Glutamatergic neuron (in vitro differentiated cells): ENCODE measurements at regions not wholly inside any gene's neighbourhood (a gene's known extent, or its start where the extent isn't known, plus 50 kb on each side); places are given as distances from the start of the nearest gene placed in this dataset.

Source experiments
- DNase-seq: peaks from one replicate; pipeline ENCODE4 v3.0.0; 2022
- H3K27ac Mint-ChIP-seq: one replicate; pipeline ENCODE4 v1.8.0; 2020; ENCODE audit warnings: mild to moderate bottlenecking, mixed read lengths, inconsistent platforms; ENCODE audit not compliant: unreplicated experiment
- H3K27me3 Mint-ChIP-seq: one replicate; pipeline ENCODE4 v1.8.0; 2020; ENCODE audit warnings: mild to moderate bottlenecking, moderate library complexity, mixed read lengths, inconsistent platforms; ENCODE audit not compliant: unreplicated experiment
- H3K36me3 Mint-ChIP-seq: one replicate; pipeline ENCODE4 v1.8.0; 2020; ENCODE audit warnings: mild to moderate bottlenecking, mixed read lengths, inconsistent platforms; ENCODE audit not compliant: unreplicated experiment
- H3K4me1 Mint-ChIP-seq: one replicate; pipeline ENCODE4 v1.8.0; 2020; ENCODE audit warnings: mild to moderate bottlenecking, low read depth, mixed read lengths, inconsistent platforms; ENCODE audit not compliant: unreplicated experiment
- H3K4me3 Mint-ChIP-seq: one replicate; pipeline ENCODE4 v1.8.0; 2020; ENCODE audit warnings: mild to moderate bottlenecking, mixed read lengths, inconsistent platforms; ENCODE audit not compliant: unreplicated experiment
- H3K9me3 Mint-ChIP-seq: one replicate; pipeline ENCODE4 v1.8.0; 2020; ENCODE audit warnings: mild to moderate bottlenecking, moderate library complexity, mixed read lengths, inconsistent platforms; ENCODE audit not compliant: unreplicated experiment
- TF ChIP-seq, protein P1 (sequence below): fragments of 200-600 bp; sonication (generic); IDR thresholded peaks from one replicate; pipeline ENCODE4 v1.5.0; 2021; ENCODE audit not compliant: partially characterized antibody, unreplicated experiment

DNA sequence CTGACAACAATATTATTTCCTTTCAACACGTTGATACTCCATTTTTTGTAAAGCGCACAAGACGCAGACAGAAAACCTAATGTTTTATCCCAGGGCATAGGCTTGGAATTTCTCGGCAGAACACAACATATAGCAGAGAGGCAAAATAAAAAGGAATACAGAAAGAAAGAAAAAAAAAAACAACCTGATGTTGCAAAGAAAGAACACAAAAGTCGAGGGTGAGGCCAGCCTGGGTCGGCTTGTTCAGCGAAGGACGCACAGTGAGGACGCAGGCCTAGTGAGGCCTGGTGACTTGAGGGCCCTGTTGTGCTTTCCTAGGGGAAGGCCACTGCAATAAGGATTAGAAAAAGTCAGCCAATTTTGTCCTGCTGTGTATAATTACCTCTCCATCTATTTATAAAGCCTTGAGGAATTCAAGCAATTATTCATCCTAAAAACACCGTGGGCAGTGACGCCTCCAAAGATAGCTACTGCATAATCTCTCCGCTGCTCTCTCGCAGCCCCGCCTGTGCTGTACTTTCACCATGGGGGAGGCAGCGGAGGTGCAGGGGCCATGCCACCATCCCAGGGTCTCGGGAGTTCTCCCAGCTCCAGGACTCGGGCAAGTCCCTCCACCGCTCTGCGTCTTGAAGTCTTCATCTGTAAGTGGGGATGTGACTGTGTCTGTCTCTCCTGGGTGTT is 61.9 kb upstream of the SH3RF3 start:
- peaks cover 18% of the 10 kb centered on the region for H3K9me3 Mint-ChIP-seq
- H3K27ac Mint-ChIP-seq, result peak overlapping the region; percentile 96
- no peak for DNase-seq
- H3K4me3 Mint-ChIP-seq, result peak overlapping the region; percentile 79
- H3K36me3 Mint-ChIP-seq, result peaks cover 7% of the 10 kb centered on the region
- TF ChIP-seq, protein P1, sequence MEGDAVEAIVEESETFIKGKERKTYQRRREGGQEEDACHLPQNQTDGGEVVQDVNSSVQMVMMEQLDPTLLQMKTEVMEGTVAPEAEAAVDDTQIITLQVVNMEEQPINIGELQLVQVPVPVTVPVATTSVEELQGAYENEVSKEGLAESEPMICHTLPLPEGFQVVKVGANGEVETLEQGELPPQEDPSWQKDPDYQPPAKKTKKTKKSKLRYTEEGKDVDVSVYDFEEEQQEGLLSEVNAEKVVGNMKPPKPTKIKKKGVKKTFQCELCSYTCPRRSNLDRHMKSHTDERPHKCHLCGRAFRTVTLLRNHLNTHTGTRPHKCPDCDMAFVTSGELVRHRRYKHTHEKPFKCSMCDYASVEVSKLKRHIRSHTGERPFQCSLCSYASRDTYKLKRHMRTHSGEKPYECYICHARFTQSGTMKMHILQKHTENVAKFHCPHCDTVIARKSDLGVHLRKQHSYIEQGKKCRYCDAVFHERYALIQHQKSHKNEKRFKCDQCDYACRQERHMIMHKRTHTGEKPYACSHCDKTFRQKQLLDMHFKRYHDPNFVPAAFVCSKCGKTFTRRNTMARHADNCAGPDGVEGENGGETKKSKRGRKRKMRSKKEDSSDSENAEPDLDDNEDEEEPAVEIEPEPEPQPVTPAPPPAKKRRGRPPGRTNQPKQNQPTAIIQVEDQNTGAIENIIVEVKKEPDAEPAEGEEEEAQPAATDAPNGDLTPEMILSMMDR, result no peak
- peaks cover 13% of the 10 kb centered on the region for H3K27me3 Mint-ChIP-seq
- H3K4me1 Mint-ChIP-seq, result peaks cover 61% of the 10 kb centered on the region

DNA sequence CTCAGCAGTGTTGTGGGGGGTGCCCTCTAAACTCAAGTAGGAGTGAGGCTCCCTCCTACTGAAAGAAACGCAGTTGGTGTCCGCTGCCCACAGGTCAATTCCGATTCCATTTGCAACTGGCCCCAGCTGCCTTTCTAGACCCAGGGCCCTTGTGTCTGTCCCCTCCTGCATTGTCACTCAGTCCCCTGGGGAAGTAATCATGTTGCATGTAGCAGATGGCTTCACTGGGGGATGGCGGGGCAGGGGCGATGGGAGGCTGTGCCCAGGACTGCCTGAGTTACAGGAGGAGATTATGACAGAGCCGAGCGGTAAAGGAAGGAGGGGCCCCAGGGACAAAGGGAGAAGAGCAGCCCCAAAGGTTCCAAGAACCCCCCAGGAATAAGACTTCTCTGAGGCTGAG is 62.5 kb upstream of the SH3RF3 start:
- peaks cover under 1% of the 10 kb centered on the region for H3K36me3 Mint-ChIP-seq
- H3K4me3 Mint-ChIP-seq, result peak overlapping the region; percentile 79
- DNase-seq, result peak; percentile 80
- TF ChIP-seq, protein P1, result no peak
- peaks cover 63% of the 10 kb centered on the region for H3K4me1 Mint-ChIP-seq
- peaks cover 18% of the 10 kb centered on the region for H3K9me3 Mint-ChIP-seq
- peak overlapping the region; percentile 96 for H3K27ac Mint-ChIP-seq
- H3K27me3 Mint-ChIP-seq, result peaks cover 13% of the 10 kb centered on the region

DNA sequence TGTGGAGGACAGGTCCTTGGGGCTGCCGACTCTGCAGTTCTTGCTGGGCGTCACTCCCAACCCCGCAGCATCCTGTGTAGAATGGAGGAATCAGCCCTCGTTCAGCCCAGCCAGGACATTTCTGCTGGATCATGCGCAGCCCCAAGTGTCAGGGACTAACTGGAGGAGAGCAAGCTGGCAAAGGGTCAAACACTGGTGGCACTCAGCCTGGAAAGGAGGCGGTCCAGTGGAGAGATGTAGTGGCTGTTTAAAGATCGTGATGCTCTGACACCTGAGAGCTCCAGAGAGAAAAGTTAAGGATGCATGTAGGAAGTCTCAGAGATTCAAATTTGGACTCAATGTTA is 63.6 kb upstream of the SH3RF3 start:
- H3K9me3 Mint-ChIP-seq, result peaks cover 18% of the 10 kb centered on the region
- peak overlapping the region; percentile 43 for H3K4me3 Mint-ChIP-seq
- TF ChIP-seq, protein P1, result no peak
- H3K4me1 Mint-ChIP-seq, result peaks cover 60% of the 10 kb centered on the region
- no peak for DNase-seq
- peaks cover 13% of the 10 kb centered on the region for H3K27me3 Mint-ChIP-seq
- peak overlapping the region; percentile 39 for H3K27ac Mint-ChIP-seq
- H3K36me3 Mint-ChIP-seq, result no peaks in the 10 kb centered on the region

DNA sequence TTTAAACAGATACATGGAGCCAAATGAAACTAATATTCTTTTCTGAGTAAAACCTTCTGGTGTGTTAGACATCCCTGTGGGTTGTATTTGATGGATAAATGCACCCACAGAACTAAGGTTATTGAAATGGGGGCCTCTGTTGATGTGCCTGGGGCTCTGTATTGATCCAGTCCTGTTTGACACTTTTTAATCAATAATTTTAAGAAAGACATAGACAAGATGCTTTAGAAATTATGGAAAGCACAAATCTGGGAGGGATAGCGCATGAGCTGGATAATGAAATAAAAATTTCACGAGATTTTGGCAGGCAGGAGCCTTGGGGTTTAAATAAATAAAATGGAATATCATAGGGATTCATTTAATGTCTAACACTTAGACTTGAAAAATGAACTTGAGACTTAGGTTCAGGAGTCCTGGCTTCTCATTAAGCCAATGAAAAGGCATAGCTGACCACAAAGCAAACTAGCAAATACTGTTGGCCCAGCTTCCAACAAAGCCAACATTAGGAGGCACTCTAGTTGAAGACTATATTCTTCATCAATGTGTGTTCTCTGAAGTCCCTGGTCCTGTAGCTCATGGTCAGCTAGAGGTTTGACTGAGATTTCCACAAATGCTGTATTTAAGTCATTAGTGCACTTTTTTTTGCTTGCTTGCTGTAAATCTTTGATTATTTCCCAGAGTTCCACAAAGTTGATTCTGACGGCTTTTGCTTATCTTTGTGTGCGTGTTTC is 64.2 kb upstream of the SH3RF3 start:
- TF ChIP-seq, protein P1, result no peak
- H3K9me3 Mint-ChIP-seq, result peaks cover 18% of the 10 kb centered on the region
- H3K4me3 Mint-ChIP-seq, result peak overlapping the region; percentile 43
- H3K27ac Mint-ChIP-seq, result peak overlapping the region; percentile 39
- peaks cover 55% of the 10 kb centered on the region for H3K4me1 Mint-ChIP-seq
- no peak for DNase-seq
- no peaks in the 10 kb centered on the region for H3K36me3 Mint-ChIP-seq
- H3K27me3 Mint-ChIP-seq, result peaks cover 11% of the 10 kb centered on the region
